NOMO-1 treated with DMSO at 0.1 percent for 48 hours (cell line): ENCODE measurements at regions not wholly inside any gene's neighbourhood (a gene's known extent, or its start where the extent isn't known, plus 50 kb on each side); places are given as distances from the start of the nearest gene placed in this dataset.
"Not testable (repeated sequence)": the region's sequence is repeated elsewhere in the genome, so short reads cannot be mapped to it uniquely, and the experiment has no call there.

Source experiments
- DNase-seq: peaks from one replicate; lab custom pipeline; 2025; ENCODE audit not compliant: unreplicated experiment; lab: John Stamatoyannopoulos, UW

DNA sequence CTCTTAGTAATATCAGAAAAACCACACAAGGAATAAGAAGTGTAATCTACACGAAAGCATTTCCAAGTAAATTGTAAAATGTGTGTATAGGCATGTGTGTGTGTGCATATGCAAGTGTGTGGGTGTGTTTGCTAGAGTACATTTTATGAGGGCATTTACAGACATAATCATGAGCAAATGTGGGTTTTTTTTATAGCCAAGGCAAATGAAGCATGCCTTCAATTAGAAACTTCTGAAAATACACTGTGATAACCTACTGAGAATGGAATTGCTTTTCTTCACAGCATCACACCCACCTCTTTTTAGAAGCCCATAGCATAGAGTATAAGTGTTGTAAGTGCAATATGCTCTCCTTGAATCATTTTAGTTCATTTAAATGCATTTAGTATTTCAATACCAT lies 1721.1 kb downstream of the GRIK2 start:
- DNase-seq: no peak

- no peak for DNase-seq
These were observed 1719.9 kb downstream of the GRIK2 start for GRCh38 chr6:103113416-103113815.

GRCh38 chr6:103107985-103108384 lies 1714.5 kb downstream of the GRIK2 start:
- no peak for DNase-seq

- DNase-seq: no peak
These were observed 1712.2 kb downstream of the GRIK2 start for GRCh38 chr6:103105686-103106085.

DNA sequence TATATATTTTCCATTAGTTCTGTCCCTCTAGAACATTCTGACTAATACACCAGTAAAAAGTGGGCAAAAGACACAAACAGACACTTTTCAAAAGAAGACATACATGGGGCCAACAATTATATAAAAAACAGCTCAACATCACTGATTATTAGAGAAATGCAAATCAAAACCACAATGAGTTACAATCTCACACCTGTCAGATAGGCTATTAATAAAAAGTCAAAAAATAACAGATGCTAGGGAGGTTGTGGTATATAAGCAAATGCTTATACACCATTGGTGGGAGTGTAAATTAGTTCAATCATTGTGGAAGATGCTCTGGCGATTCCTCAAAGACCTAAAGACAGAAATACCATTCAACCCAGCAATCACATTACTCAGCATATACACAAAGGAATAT lies 1707.8 kb downstream of the GRIK2 start:
- DNase-seq: no peak

GRCh38 chr6:103092414-103092813 lies 1698.9 kb downstream of the GRIK2 start:
- not testable (repeated sequence) for DNase-seq

GRCh38 chr6:103085801-103086200 lies 1692.3 kb downstream of the GRIK2 start:
- no peak for DNase-seq

- DNase-seq: no peak
These were observed 1688.5 kb downstream of the GRIK2 start for GRCh38 chr6:103081876-103082630.

DNA sequence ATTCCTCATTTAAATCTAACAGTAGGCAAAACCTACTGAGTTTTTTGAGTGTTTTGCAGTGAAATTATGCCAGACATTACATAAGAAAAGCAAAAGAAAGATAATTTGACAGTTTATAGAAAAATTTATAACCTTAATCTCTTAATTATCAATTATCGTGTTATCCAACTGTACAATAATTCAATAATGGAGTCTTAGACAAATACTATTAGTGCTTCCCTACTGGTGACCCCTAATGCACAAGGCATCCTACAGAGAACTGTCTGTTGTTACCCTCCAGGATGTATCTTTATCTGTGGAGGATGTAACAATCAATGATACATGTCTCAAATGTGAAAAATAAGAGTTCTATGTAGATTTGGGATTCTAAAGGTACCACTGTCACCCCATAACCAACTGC lies 1687.6 kb downstream of the GRIK2 start:
- DNase-seq: no peak

GRCh38 chr6:103080497-103080896 lies 1687.0 kb downstream of the GRIK2 start:
- DNase-seq: no peak

GRCh38 chr6:103079867-103080266 lies 1686.4 kb downstream of the GRIK2 start:
- DNase-seq: peak; percentile 15

- DNase-seq: no peak
These were observed 1668.6 kb downstream of the GRIK2 start for GRCh38 chr6:103062136-103062535.

GRCh38 chr6:103047567-103047966 lies 1654.1 kb downstream of the GRIK2 start:
- no peak for DNase-seq

DNA sequence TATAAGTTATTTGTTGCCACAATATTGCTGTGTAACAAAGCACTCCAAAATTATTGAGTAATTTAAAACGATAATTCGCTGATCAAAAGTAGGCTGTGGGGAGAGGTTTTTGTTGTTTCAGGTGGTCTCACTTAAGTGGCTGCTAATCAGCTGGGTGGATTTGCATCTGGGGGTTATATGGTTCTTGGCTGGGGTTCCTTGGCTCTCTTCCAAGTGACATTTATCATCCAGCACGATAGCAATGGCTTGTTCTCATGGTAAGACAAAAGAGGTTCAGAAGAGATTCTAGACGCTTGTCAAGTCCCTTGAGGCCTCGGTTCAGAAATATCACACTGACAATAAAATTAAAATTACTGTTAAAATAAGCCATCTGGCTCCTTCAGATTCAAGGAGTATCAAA lies 1648.8 kb downstream of the GRIK2 start:
- DNase-seq: no peak

GRCh38 chr6:103036846-103037245 lies 1643.3 kb downstream of the GRIK2 start:
- no peak for DNase-seq

DNA sequence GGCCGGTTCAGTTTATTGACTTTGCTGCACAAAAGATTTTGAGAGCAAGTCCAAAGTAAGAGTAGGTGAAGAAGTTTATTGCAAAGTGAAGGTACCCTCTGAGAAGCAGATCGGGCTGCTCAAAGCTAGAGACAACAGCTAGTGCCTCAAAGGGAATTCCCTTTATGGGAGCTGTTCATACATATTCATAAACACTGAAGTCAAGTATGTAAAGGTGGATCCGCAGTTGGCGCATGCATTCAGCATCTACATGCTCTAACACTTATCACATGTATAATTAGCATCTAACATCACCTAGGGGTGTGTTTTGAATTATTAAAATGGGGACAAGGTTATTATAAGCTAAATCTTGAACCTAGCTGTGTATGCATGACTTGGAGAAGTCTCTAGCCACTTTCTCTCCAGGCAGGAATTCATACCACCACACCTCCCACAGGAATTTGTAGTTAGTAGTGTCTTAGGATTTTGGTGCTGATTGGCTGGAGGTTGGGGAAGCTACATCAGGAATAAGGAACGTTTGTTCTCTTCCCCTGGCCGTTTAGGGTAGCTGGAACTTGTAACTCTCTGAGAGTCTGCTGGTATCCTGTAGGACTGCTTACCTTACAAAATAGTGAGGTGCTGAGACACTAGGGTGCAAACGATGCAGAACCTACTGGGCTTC lies 1633.9 kb downstream of the GRIK2 start:
- DNase-seq: no peak

DNA sequence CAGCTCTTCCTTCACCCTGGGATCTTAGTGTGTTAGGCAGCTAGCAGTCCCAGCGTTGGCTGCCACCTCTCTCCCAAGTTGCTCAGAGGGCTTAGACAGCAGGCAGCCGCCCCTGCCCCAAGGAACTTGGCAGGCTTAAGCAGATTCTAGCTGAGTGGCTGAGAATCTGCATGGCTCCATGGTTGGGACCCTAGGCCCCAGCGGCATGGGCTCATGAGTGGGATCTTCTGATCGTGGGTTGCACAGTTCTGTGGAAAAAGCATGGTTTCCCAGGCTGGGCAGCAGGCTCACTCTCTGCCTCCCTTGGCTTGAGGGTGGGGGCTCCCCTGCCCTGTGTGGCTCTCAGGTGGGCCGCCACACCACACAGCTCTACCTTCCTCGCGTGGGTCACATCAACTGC lies 1624.9 kb downstream of the GRIK2 start:
- no peak for DNase-seq

DNA sequence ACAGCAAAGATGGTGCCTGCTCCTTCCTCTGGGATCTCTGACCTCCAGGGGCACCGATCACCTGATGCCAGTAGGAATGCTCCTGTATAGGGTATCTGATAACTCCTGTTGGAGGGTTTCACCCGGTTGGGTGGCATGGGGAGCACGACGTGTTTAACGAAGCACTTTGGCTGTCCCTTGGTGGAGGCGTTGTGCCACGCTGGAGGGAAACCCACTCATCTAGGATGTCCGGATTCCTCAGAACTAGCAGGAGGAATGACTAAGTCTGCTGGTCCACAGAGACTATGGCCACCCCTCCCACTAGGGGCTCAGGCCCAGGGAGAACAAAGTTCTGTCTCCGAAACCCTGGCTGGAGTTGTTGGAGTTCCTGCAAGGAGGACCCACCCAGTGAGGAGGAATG lies 1624.4 kb downstream of the GRIK2 start:
- no peak for DNase-seq

DNA sequence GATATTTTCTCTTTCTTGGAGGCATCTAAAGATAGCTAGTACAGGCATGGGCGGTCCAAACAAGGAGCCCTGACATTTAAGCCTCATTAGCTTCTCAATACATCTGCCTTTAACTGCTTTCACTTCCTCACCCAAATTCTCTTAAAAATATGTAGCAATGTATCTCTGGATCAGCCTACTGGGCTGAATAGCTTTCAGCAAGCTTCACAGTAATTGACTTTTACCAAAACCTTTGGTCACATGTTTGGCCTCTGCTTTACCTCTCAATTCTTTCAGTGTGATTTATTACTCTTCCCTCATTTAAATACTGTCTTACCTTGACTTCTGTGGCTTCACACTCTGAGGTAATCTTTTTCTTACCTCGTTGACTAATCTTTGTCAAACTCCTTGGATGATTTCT lies 1618.1 kb downstream of the GRIK2 start:
- peak; percentile 46 for DNase-seq

DNA sequence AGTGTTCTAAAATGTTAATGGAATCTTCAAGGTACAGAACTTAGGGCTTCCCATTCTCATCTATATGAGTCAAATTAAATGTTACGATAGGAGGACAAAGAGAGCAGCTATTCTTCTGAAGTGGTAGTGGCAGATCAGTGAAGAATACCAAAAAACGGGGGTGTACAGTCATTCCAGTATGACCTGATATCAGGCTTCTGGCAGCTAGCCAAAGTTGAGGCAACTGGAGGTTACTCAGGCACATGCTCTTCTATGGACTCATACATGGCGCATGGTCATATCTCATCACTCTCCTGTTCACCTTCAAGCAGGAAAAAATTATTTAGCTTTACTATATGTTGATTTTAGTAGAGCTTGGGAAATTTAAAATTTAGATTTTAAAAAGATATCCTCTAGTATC lies 1608.8 kb downstream of the GRIK2 start:
- no peak for DNase-seq

DNA sequence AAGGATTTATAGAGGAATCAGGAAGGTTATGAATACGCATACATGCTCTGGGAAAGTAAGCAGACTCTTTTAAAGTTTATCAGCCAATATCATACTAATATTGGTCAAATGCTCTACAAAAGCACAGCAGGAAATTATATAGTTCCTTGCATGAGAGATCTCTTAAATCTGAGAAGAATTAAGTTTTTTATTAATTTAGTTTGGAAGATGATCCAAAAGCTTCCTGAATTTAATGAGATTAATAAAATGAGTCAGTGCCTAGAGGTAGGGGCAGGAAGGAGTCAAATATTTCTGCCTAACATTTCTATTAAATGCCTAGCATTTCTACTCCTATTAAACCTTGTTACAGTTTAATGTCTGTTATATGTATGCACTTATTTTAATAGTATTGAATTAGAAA lies 1608.2 kb downstream of the GRIK2 start:
- no peak for DNase-seq

- DNase-seq: no peak
These were observed 1607.2 kb downstream of the GRIK2 start for GRCh38 chr6:103000688-103001087.

DNA sequence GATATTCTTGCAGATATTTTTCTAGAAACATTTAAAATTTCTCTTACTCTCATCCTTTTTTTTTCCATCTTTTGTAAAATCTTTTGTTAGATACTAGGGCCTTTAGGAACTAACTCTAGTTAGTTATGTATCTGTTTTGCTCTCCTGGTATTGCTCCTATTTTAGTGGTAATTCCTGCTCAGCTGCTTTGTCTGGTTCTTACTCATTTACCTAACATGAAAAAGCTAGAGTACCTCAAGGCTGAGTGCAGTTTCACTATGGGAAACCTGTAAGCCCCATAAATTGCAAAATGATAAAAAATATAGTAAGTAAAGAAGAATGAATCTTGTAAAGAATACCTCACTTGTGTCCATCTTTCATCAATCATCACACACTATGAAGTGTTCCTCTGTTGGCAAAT lies 1602.0 kb downstream of the GRIK2 start:
- DNase-seq: no peak
